ENCODE measurements at regions not wholly inside any gene's neighbourhood (a gene's known extent, or its start where the extent isn't known, plus 50 kb on each side); places are given as distances from the start of the nearest gene placed in this dataset.

- in situ Hi-C loops (cut with MboI; ENCODE audit: low sequenced_read_pairs, unreplicated experiment), result no loop called here
- DNase-seq (ENCODE audit: low spot score), result no peak
- TF ChIP-seq, protein P1, sequence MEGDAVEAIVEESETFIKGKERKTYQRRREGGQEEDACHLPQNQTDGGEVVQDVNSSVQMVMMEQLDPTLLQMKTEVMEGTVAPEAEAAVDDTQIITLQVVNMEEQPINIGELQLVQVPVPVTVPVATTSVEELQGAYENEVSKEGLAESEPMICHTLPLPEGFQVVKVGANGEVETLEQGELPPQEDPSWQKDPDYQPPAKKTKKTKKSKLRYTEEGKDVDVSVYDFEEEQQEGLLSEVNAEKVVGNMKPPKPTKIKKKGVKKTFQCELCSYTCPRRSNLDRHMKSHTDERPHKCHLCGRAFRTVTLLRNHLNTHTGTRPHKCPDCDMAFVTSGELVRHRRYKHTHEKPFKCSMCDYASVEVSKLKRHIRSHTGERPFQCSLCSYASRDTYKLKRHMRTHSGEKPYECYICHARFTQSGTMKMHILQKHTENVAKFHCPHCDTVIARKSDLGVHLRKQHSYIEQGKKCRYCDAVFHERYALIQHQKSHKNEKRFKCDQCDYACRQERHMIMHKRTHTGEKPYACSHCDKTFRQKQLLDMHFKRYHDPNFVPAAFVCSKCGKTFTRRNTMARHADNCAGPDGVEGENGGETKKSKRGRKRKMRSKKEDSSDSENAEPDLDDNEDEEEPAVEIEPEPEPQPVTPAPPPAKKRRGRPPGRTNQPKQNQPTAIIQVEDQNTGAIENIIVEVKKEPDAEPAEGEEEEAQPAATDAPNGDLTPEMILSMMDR (IDR thresholded peaks at IDR 0.05; ENCODE audit: borderline replicate concordance, control extremely low read depth, extremely low read depth, insufficient read depth, missing control alignments), result no peak
These were observed 690.2 kb upstream of the CHAC2 start for GRCh38 chr2:53077413-53077812.

- TF ChIP-seq, protein P1 (IDR thresholded peaks at IDR 0.05; ENCODE audit: borderline replicate concordance, control extremely low read depth, extremely low read depth, insufficient read depth, missing control alignments), result no peak
- in situ Hi-C loops (cut with MboI; ENCODE audit: low sequenced_read_pairs, unreplicated experiment), result no loop called here
- no peak for DNase-seq (ENCODE audit: low spot score)
These were observed 691.8 kb upstream of the CHAC2 start for GRCh38 chr2:53075760-53076159.

DNA sequence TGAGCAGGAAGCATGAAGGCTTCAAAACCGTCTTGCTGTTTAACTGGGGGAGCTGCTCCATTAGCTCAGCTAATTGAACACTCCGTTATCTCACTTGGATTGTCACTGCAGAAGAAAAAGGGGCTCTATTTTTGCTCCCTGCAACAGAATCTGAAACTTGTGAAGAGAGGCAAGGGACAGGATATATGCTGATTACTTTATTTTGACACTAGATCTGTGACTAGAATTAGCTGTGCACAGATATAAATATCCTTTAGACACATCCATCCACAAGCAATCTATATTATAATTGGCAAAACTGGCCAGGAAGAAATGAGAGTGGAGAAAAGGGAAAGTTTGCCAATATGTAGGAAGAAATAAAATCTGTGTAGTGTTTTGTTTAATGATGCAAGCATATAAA, 700.1 kb upstream of the CHAC2 start:
- TF ChIP-seq, protein P1 (IDR thresholded peaks at IDR 0.05; ENCODE audit: borderline replicate concordance, control extremely low read depth, extremely low read depth, insufficient read depth, missing control alignments), result no peak

GRCh38 chr2:53067056-53067455, 700.5 kb upstream of the CHAC2 start:
- TF ChIP-seq, protein P1 (IDR thresholded peaks at IDR 0.05; ENCODE audit: borderline replicate concordance, control extremely low read depth, extremely low read depth, insufficient read depth, missing control alignments), result no peak
- in situ Hi-C loops (cut with MboI; ENCODE audit: low sequenced_read_pairs, unreplicated experiment), result no loop called here
- no peak for DNase-seq (ENCODE audit: low spot score)

More for the DNA sequence above, 700.1 kb upstream of the CHAC2 start:
- DNase-seq (ENCODE audit: low spot score), result no peak
- in situ Hi-C loops (cut with MboI; ENCODE audit: low sequenced_read_pairs, unreplicated experiment), result no loop called here

DNA sequence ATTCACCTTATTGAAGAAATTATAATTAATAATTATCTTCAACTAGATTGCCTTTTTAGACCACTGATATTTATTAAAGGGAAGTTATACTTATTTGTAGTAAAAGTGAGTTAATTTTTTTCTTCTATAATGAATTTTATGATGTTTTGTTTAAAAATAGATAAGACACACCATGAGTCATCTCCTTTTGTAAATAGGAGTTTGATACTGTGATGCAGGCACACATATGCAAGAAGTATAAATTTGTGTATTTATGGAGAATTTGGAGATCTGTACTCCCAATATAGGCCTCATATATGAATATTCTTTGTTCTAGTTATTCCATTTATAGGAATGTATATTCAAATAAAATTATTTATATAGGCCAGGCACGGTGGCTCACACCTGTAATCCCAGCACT, 703.5 kb upstream of the CHAC2 start:
- no peak for DNase-seq (ENCODE audit: low spot score)
- in situ Hi-C loops (cut with MboI; ENCODE audit: low sequenced_read_pairs, unreplicated experiment), result no loop called here
- TF ChIP-seq, protein P1 (IDR thresholded peaks at IDR 0.05; ENCODE audit: borderline replicate concordance, control extremely low read depth, extremely low read depth, insufficient read depth, missing control alignments), result no peak

DNA sequence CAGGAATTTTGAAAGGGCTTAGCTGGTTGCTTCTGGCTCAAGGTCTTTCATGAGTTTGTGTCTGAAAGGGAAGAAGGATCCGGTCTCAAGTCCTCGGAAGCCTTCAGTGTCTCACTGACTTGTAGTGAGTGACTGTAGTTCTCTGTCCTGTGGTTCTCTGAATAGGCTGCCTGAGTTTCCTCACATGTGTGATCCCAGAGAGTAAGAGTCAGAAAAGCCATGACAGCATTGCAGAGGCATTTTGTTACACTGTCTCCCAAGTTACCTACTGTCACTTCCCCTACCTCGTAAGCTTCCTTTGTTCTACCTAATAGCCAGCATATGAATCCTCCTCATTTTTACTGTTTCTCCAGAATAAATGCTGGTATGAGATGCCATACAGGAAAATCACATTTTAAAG, 709.1 kb upstream of the CHAC2 start:
- in situ Hi-C loops (cut with MboI; ENCODE audit: low sequenced_read_pairs, unreplicated experiment), result no loop called here
- TF ChIP-seq, protein P1 (IDR thresholded peaks at IDR 0.05; ENCODE audit: borderline replicate concordance, control extremely low read depth, extremely low read depth, insufficient read depth, missing control alignments), result no peak
- no peak for DNase-seq (ENCODE audit: low spot score)

DNA sequence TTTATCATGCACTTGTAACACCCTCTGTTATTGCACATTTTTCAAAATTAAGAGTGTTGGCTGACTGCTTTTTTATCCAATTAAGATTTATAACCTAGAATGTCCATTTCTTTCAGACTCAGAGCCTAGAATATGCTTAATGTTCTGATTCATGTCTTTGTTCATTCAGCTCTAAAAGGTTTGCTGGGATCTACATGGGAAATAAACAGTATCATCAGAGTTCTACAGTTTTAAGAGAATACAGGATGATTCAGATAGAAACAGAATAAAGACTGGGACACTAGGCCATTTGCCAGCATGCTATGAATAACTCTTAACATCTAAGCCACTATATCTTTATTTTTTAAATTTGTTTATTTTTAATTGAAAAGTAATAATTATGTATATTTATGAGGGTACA, 713.7 kb upstream of the CHAC2 start:
- in situ Hi-C loops (cut with MboI; ENCODE audit: low sequenced_read_pairs, unreplicated experiment), result no loop called here
- DNase-seq (ENCODE audit: low spot score), result no peak
- TF ChIP-seq, protein P1 (IDR thresholded peaks at IDR 0.05; ENCODE audit: borderline replicate concordance, control extremely low read depth, extremely low read depth, insufficient read depth, missing control alignments), result no peak
